ENCODE measurements at regions not wholly inside any gene's neighbourhood (a gene's known extent, or its start where the extent isn't known, plus 50 kb on each side); places are given as distances from the start of the nearest gene placed in this dataset.

GRCh38 chr13:62336507-62336906 lies 920.9 kb upstream of the PCDH20 start:
- TF ChIP-seq CTCF (IDR thresholded peaks at IDR 0.05) (no peak), ZFX (IDR thresholded peaks at IDR 0.05; ENCODE audit: borderline replicate concordance) (no peak)

All from 22Rv1 (cell line).